Left lung (tissue), 4 donors: ENCODE measurements at regions not wholly inside any gene's neighbourhood (a gene's known extent, or its start where the extent isn't known, plus 50 kb on each side); places are given as distances from the start of the nearest gene placed in this dataset.
"Not testable (repeated sequence)": the region's sequence is repeated elsewhere in the genome, so short reads cannot be mapped to it uniquely, and the experiment has no call there.

Experiments
- ATAC-seq: fragments of 200-7000 bp; cut with Tn5 transposase; one replicate; pipeline ENCODE4 v1.9.1; 2020; ENCODE audit warnings: moderate library complexity
- DNase-seq, 4 donors: peaks; one replicate each; pipeline ENCODE4 v3.0.0-alpha.2; 2013 to 2020
- H3K27ac ChIP-seq, 2 donors: fragments of 200-600 bp; sonication (generic) in 1 of 2; one replicate each; pipeline versions ENCODE4 v1.5.0 to v1.8.0; 2020 to 2021
- H3K27me3 ChIP-seq, 2 donors: fragments of 200-600 bp; sonication (generic) in 1 of 2; one replicate each; pipeline versions ENCODE4 v1.5.0 to v1.8.0; 2020 to 2021
- H3K36me3 ChIP-seq, 2 donors: fragments of 200-600 bp; sonication (generic) in 1 of 2; one replicate each; pipeline versions ENCODE4 v1.5.0 to v1.8.0; 2020 to 2021
- H3K4me1 ChIP-seq, 2 donors: fragments of 200-600 bp; one replicate each; pipeline ENCODE4 v1.8.0; 2021
- H3K4me3 ChIP-seq, 2 donors: fragments of 200-600 bp; sonication (generic) in 1 of 2; one replicate each; pipeline versions ENCODE4 v1.5.0 to v1.8.0; 2020 to 2021; ENCODE audit warnings: mild to moderate bottlenecking in 1 of 2
- H3K9me3 ChIP-seq, 2 donors: fragments of 200-600 bp; sonication (generic) in 1 of 2; one replicate each; pipeline versions ENCODE4 v1.5.0 to v1.8.0; 2020 to 2021
- CTCF ChIP-seq, 2 donors: fragments of 200-600 bp; sonication (generic) in 1 of 2; IDR thresholded peaks; one replicate each; pipeline versions ENCODE4 v1.5.0 to v1.8.0; 2021; ENCODE audit warnings: antibody characterized with exemption in 2 of 2
- intact Hi-C, 2 donors: fragments of 100-400 bp; cut with DNase I; formaldehyde crosslinking; loops; one replicate each; pipeline versions ENCODE4 v1.11.2 to v1.14.2; 2022
- donor health status: DM: no; HTN: yes; CAD: no.
- donor health status: DM: no; HTN: no; CAD: no.

GRCh38 chr1:214761030-214761429 is 158.0 kb downstream of the CENPF start:
- Histone ChIP-seq H3K36me3 (no peaks in the 10 kb centered on the region), H3K9me3 (peaks cover 0 to 71% of the 10 kb centered on the region in 2 donors), H3K27me3 (no peaks in the 10 kb centered on the region), H3K4me3 (no peak overlapping the region), H3K4me1 (no peaks in the 10 kb centered on the region), H3K27ac (no peak overlapping the region)
- DNase-seq (no peak), ATAC-seq (no peak)
- no peak for TF ChIP-seq CTCF (IDR thresholded peaks at IDR 0.05)
- intact Hi-C loops = no loop called here

DNA sequence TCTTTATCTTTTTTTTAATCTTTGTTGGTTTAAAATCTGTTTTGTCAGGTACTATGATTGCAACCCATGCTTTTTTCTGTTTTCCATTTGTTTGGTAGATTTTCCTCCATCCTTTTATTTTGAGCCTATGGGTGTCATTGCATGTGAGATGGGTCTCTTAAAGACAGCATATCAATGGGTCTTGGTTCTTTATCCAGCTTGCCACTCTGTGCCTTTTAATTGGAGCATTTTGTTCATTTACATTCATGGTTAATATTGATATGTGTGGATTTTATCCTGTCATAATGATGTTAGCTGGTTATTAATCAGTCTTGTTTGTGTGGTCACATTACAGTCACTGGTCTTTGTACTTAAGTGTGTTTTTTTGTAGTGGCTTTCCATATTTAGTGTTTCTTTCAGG is 159.9 kb downstream of the CENPF start:
- H3K36me3 ChIP-seq = no peaks in the 10 kb centered on the region
- TF ChIP-seq CTCF (IDR thresholded peaks at IDR 0.05) = no peak
- intact Hi-C loops = no loop called here
- H3K4me3 ChIP-seq = no peak overlapping the region
- H3K27me3 ChIP-seq = no peaks in the 10 kb centered on the region
- ATAC-seq = no peak
- H3K4me1 ChIP-seq = no peaks in the 10 kb centered on the region
- DNase-seq = no peak
- H3K9me3 ChIP-seq = peaks cover 0 to 61% of the 10 kb centered on the region in 2 donors
- no peak overlapping the region for H3K27ac ChIP-seq

DNA sequence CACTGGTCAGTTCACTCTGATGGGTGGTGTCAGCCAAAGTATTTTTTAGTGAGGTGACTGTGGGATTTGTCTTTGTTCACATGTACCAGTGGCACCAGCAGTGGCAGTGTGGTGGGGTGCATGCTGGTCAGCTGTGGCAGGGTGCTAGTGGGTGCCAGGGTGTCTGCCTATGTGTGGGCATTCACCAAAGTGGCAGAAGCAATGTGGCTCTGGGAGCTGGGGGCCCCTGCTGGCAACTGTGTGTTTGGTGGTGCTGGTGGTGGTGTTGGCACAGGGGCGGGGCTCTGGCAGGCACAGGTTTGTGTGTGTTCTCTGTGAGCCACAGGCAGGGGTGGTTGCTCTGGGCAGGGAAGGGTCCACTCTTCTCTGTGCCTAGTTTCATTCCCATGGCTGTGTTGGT is 161.5 kb downstream of the CENPF start:
- TF ChIP-seq CTCF (IDR thresholded peaks at IDR 0.05) = no peak
- Histone ChIP-seq H3K27ac (no peak overlapping the region), H3K27me3 (no peaks in the 10 kb centered on the region), H3K36me3 (no peaks in the 10 kb centered on the region), H3K4me1 (no peaks in the 10 kb centered on the region), H3K4me3 (no peak overlapping the region), H3K9me3 (peaks cover 0 to 55% of the 10 kb centered on the region in 2 donors)
- intact Hi-C loops = no loop called here
- ATAC-seq = no peak
- DNase-seq = peak in 1 of 4 donors; percentile 49

- Histone ChIP-seq H3K36me3 (no peaks in the 10 kb centered on the region), H3K9me3 (peaks cover 0 to 36% of the 10 kb centered on the region in 2 donors), H3K27ac (no peak overlapping the region), H3K4me1 (no peaks in the 10 kb centered on the region), H3K4me3 (no peak overlapping the region), H3K27me3 (no peaks in the 10 kb centered on the region)
- ATAC-seq = no peak
- TF ChIP-seq CTCF (IDR thresholded peaks at IDR 0.05) = no peak
- intact Hi-C loops = no loop called here
- no peak for DNase-seq
Observed at GRCh38 chr1:214767221-214767620, 164.2 kb downstream of the CENPF start.

- H3K4me3 ChIP-seq, H3K36me3 ChIP-seq, DNase-seq, intact Hi-C loops, H3K27me3 ChIP-seq, H3K4me1 ChIP-seq, ATAC-seq, H3K27ac ChIP-seq: not testable (repeated sequence)
- peaks cover 0 to 14% of the 10 kb centered on the region in 2 donors for H3K9me3 ChIP-seq
Observed at GRCh38 chr1:214769666-214770065, 166.7 kb downstream of the CENPF start.

DNA sequence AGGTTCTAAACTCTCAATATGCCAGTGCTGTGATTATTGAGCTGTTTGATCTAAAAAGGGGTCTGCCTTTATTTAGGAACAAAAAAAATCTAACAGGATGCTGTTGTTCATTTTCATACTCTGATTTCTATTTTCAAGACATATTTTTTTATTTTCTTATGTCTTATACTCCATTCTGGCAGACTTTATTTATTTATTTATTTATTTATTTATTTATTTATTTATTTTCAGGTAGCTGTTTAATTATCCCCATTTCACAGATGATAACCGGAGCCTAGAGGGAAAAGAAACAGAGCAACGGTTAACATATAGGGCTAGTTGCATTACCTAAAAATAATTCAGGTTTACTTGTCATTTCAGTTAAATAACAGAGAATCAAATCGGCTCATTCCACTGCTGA is 174.4 kb downstream of the CENPF start:
- H3K27me3 ChIP-seq = no peaks in the 10 kb centered on the region
- no peaks in the 10 kb centered on the region for H3K4me1 ChIP-seq
- H3K36me3 ChIP-seq = no peaks in the 10 kb centered on the region
- ATAC-seq (no peak), DNase-seq (no peak)
- intact Hi-C loops = no loop called here
- H3K27ac ChIP-seq = no peak overlapping the region
- no peak overlapping the region for H3K4me3 ChIP-seq
- no peak for TF ChIP-seq CTCF (IDR thresholded peaks at IDR 0.05)
- H3K9me3 ChIP-seq = peaks cover 0 to 8% of the 10 kb centered on the region in 2 donors
